B cell (primary cell): ENCODE measurements at regions not wholly inside any gene's neighbourhood (a gene's known extent, or its start where the extent isn't known, plus 50 kb on each side); places are given as distances from the start of the nearest gene placed in this dataset.

Experiments
- ATAC-seq: fragments of 200-7000 bp; cut with Tn5 transposase; one replicate; pipeline ENCODE4 v1.10.0; 2021; ENCODE audit warnings: low read depth, mild to moderate bottlenecking, moderate number of reproducible peaks, moderate library complexity
- CTCF ChIA-PET: fragments of 350-600 bp; sonication (Branson Sonifier 250); formaldehyde crosslinking; loops from one replicate; lab custom pipeline; 2021; ENCODE audit warnings: antibody characterized with exemption, inconsistent platforms; lab: Charles Lee
- POLR2A ChIA-PET: fragments of 350-600 bp; sonication (Branson Sonifier 250); formaldehyde crosslinking; loops from one replicate; lab custom pipeline; 2021; ENCODE audit warnings: antibody characterized with exemption; lab: Charles Lee
- DNase-seq: peaks from one replicate; pipeline ENCODE4 v3.0.0; 2013
- H2AFZ ChIP-seq: 2 replicates; pipeline ENCODE4 v1.6.1; 2012; ENCODE audit warnings: mild to moderate bottlenecking, low read depth, low read length; ENCODE audit not compliant: insufficient read depth, poor library complexity, severe bottlenecking
- H3K27ac ChIP-seq, 2 donors: 1 replicate in 1 of 2; 2 replicates in 1 of 2; pipeline ENCODE4 v1.5.1; 2012 to 2013; ENCODE audit warnings: low read length in 2 of 2, mild to moderate bottlenecking in 2 of 2, moderate library complexity in 1 of 2
- H3K27me3 ChIP-seq, 4 experiments: fragments of 200-600 bp in 1 of 4; sonication (generic) in 1 of 4; replicated peaks in 1 of 4; 1 replicate in 2 of 4; 2 replicates in 2 of 4; pipeline versions ENCODE4 v1.6.1 to v1.7.0; 2013 to 2016; ENCODE audit warnings: low read length in 3 of 4, mild to moderate bottlenecking in 2 of 4, mixed read lengths in 1 of 4, moderate library complexity in 1 of 4; ENCODE audit not compliant: insufficient read depth in 4 of 4, control insufficient read depth in 3 of 4; ENCODE audit errors: control extremely low read depth in 1 of 4
- H3K36me3 ChIP-seq, 2 experiments: replicated peaks in 1 of 2; 1 replicate in 1 of 2; 2 replicates in 1 of 2; pipeline versions ENCODE4 v1.6.1 to v1.7.1; 2013; ENCODE audit warnings: low read length in 1 of 2; ENCODE audit not compliant: insufficient read depth in 2 of 2, control insufficient read depth in 1 of 2; ENCODE audit errors: control extremely low read depth in 1 of 2, extremely low read depth in 1 of 2
- H3K4me1 ChIP-seq, 2 donors: fragments of 200-600 bp in 1 of 2; sonication (generic) in 1 of 2; 1 replicate in 1 of 2; 2 replicates in 1 of 2; pipeline versions ENCODE4 v1.5.1 to v1.6.1; 2013 to 2017; ENCODE audit warnings: low read length in 2 of 2; ENCODE audit not compliant: control insufficient read depth in 2 of 2, insufficient read depth in 2 of 2
- H3K4me2 ChIP-seq: replicated peaks from 2 replicates; pipeline ENCODE3; 2012; ENCODE audit warnings: mild to moderate bottlenecking, low read depth, low read length; ENCODE audit not compliant: poor library complexity, severe bottlenecking
- H3K4me3 ChIP-seq, 5 experiments: fragments of 200-600 bp in 1 of 5; sonication (generic) in 1 of 5; 1 replicate in 3 of 5; 2 replicates in 2 of 5; pipeline versions ENCODE4 v1.5.1 to v1.7.0; 2011 to 2016; ENCODE audit warnings: low read length in 4 of 5, mild to moderate bottlenecking in 4 of 5, low read depth in 2 of 5, control low read depth in 1 of 5, moderate library complexity in 1 of 5; ENCODE audit not compliant: insufficient read depth in 1 of 5; ENCODE audit errors: control extremely low read depth in 1 of 5, extremely low read depth in 1 of 5
- H3K79me2 ChIP-seq: fragments of 200-600 bp; sonication (generic); one replicate; pipeline ENCODE4 v1.6.0; 2016; ENCODE audit warnings: low read length; ENCODE audit not compliant: control insufficient read depth, insufficient read depth
- H3K9ac ChIP-seq: fragments of 200-600 bp; sonication (generic); 2 replicates; pipeline ENCODE4 v1.6.1; 2017; ENCODE audit warnings: mild to moderate bottlenecking, low read length, moderate library complexity
- H3K9me3 ChIP-seq, 3 donors: one replicate each; pipeline versions ENCODE4 v1.6.1 to v1.7.1; 2013; ENCODE audit warnings: low read length in 2 of 3; ENCODE audit not compliant: control insufficient read depth in 2 of 3, insufficient read depth in 1 of 3; ENCODE audit errors: control extremely low read depth in 1 of 3
- H4K20me1 ChIP-seq: 2 replicates; pipeline ENCODE4 v1.6.0; 2012; ENCODE audit warnings: mild to moderate bottlenecking, low read length; ENCODE audit not compliant: insufficient read depth, control insufficient read depth, poor library complexity, severe bottlenecking
- H3K27ac Mint-ChIP-seq: one replicate; pipeline ENCODE4 v1.8.0; 2021; ENCODE audit warnings: mixed read lengths
- H3K27me3 Mint-ChIP-seq: one replicate; pipeline ENCODE4 v1.8.0; 2021; ENCODE audit warnings: mixed read lengths
- H3K4me1 Mint-ChIP-seq: one replicate; pipeline ENCODE4 v1.8.0; 2021; ENCODE audit warnings: mixed read lengths
- H3K4me3 Mint-ChIP-seq: one replicate; pipeline ENCODE4 v1.8.0; 2021; ENCODE audit warnings: mixed read lengths
- H3K9me3 Mint-ChIP-seq: one replicate; pipeline ENCODE4 v1.8.0; 2022; ENCODE audit warnings: mixed read lengths; ENCODE audit not compliant: insufficient read depth
- CTCF ChIP-seq: fragments of 200-600 bp; IDR thresholded peaks from one replicate; pipeline ENCODE4 v1.8.0; 2022; ENCODE audit warnings: antibody characterized with exemption, mild to moderate bottlenecking
- EZH2 ChIP-seq: IDR thresholded peaks from 2 replicates; pipeline ENCODE4 v1.6.1; 2012; ENCODE audit warnings: borderline replicate concordance, low read depth, mild to moderate bottlenecking, moderate library complexity, low read length; ENCODE audit not compliant: insufficient read depth, poor library complexity, severe bottlenecking
- WGBS: methylation state at CpG from one replicate; pipeline ENCODE4 v1.1.5; 2013; ENCODE audit warnings: missing lambda C conversion rate; ENCODE audit not compliant: insufficient coverage; 5-methylcytosine and 5-hydroxymethylcytosine counted together
- intact Hi-C: fragments of 100-400 bp; cut with micrococcal nuclease; formaldehyde crosslinking; loops from one replicate; pipeline ENCODE4 v1.10.0; 2022

GRCh38 chr3:171940151-171940649, 97.1 kb downstream of the TMEM212 start:
- 20% methylated on average over 1 of the region's 4 CpGs for WGBS
- Mint-ChIP-seq H3K4me1 (no peaks in the 10 kb centered on the region), H3K27ac (no peak overlapping the region), H3K9me3 (peaks cover 2% of the 10 kb centered on the region), H3K4me3 (no peak overlapping the region), H3K27me3 (no peaks in the 10 kb centered on the region)
- no peak for TF ChIP-seq EZH2
- TF ChIP-seq CTCF, result no peak
- H3K9me3 ChIP-seq, result no peaks in the 10 kb centered on the region
- H3K4me1 ChIP-seq, result no peaks in the 10 kb centered on the region
- H3K9ac ChIP-seq, result no peak overlapping the region
- no peak for DNase-seq
- ChIA-PET POLR2A (no interaction called here), CTCF (no interaction called here)
- H3K36me3 ChIP-seq, result no peaks in the 10 kb centered on the region
- no peak overlapping the region for H3K4me2 ChIP-seq
- ATAC-seq, result no peak
- H3K27me3 ChIP-seq, result no peaks in the 10 kb centered on the region
- no peaks in the 10 kb centered on the region for H4K20me1 ChIP-seq
- H3K79me2 ChIP-seq, result no peaks in the 10 kb centered on the region
- H2AFZ ChIP-seq, result no peak overlapping the region
- H3K27ac ChIP-seq, result no peak overlapping the region
- H3K4me3 ChIP-seq, result no peak overlapping the region
- intact Hi-C loops, result no loop called here

- ChIA-PET CTCF (no interaction called here), POLR2A (no interaction called here)
- Mint-ChIP-seq H3K27ac (no peak overlapping the region), H3K4me1 (no peaks in the 10 kb centered on the region), H3K4me3 (no peak overlapping the region), H3K27me3 (no peaks in the 10 kb centered on the region), H3K9me3 (peaks cover 2% of the 10 kb centered on the region)
- Histone ChIP-seq H4K20me1 (no peaks in the 10 kb centered on the region), H3K4me3 (no peak overlapping the region), H3K79me2 (no peaks in the 10 kb centered on the region), H3K9me3 (no peaks in the 10 kb centered on the region), H3K27ac (no peak overlapping the region), H3K36me3 (no peaks in the 10 kb centered on the region), H3K4me2 (no peak overlapping the region), H3K9ac (no peak overlapping the region), H2AFZ (no peak overlapping the region), H3K27me3 (no peaks in the 10 kb centered on the region), H3K4me1 (no peaks in the 10 kb centered on the region)
- 97% methylated on average over 13 of the region's 17 CpGs for WGBS
- intact Hi-C loops, result no loop called here
- DNase-seq (no peak), ATAC-seq (no peak)
- TF ChIP-seq CTCF, result no peak
- no peak for TF ChIP-seq EZH2
Measured at GRCh38 chr3:171943262-171944117, 95.9 kb upstream of the FNDC3B start.
